NCI-H128 (cell line): ENCODE measurements at regions not wholly inside any gene's neighbourhood (a gene's known extent, or its start where the extent isn't known, plus 50 kb on each side); places are given as distances from the start of the nearest gene placed in this dataset.

Source experiments
- DNase-seq: peaks from one replicate; lab custom pipeline; 2025; ENCODE audit not compliant: unreplicated experiment; lab: John Stamatoyannopoulos, UW

DNA sequence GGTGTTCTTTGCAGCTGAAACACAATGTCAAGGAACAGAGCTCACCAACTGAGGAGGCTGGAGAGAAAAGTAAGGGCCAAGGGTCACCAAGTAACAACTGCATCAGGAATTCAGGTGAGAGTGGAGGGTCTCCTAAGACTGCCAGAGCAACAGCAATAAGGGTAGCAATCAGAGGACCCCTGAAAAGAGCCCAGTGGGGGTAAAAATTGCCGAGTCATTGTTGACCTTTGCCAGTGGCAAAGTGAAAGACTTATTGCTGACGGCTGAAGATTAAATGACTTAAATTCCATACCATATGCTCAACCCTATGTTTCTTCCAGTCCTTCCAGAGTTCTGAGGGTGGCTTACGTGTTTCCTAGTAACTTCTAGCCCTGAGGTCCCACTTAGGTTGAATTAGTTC, 51.9 kb upstream of the ARHGAP42 start:
- DNase-seq: no peak

DNA sequence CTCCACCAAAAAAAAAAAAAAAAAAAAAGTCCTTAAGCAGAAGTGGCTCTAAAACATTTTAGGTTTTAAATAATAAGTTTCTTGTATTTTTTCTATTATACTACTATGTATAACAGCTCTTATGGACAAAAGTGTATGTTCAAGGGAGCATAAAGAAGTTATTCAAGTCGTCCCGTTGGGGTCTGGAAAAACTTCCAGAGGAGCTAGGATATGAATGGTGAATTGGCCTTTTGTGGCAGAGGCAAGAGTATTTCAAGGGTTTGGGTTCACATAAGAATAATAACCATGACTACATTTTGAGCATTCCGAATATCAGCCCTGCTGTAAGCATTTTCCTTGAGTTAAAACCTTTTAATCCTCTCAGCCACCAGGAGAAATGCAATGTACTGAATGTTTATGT, 50.6 kb upstream of the ARHGAP42 start:
- no peak for DNase-seq
